MM.1S (cell line): ENCODE measurements at regions not wholly inside any gene's neighbourhood (a gene's known extent, or its start where the extent isn't known, plus 50 kb on each side); places are given as distances from the start of the nearest gene placed in this dataset.

Source experiments
- DNase-seq: peaks from one replicate; pipeline ENCODE4 v3.0.0-alpha.2; 2015
- H2AFZ ChIP-seq: fragments of 300-600 bp; sonication (generic); 2 replicates; pipeline ENCODE4 v1.6.0; 2016; ENCODE audit warnings: antibody characterized with exemption, low read length
- H3F3A ChIP-seq: fragments of 300-600 bp; sonication (generic); 2 replicates; pipeline ENCODE4 v1.6.1; 2016; ENCODE audit warnings: mild to moderate bottlenecking, antibody characterized with exemption, low read length, moderate library complexity, mixed read lengths; ENCODE audit not compliant: insufficient read depth
- H3K27ac ChIP-seq: fragments of 300-600 bp; sonication (generic); 2 replicates; pipeline ENCODE4 v1.5.1; 2016; ENCODE audit warnings: mild to moderate bottlenecking, low read length
- H3K27me3 ChIP-seq: fragments of 300-600 bp; sonication (generic); replicated peaks from 2 replicates; pipeline ENCODE4 v1.6.0; 2016; ENCODE audit warnings: low read length; ENCODE audit not compliant: insufficient read depth
- H3K36me3 ChIP-seq: fragments of 300-600 bp; sonication (generic); replicated peaks from 2 replicates; pipeline ENCODE4 v1.6.1; 2016; ENCODE audit warnings: mild to moderate bottlenecking, low read length, mixed read lengths; ENCODE audit not compliant: insufficient read depth
- H3K4me1 ChIP-seq: fragments of 300-600 bp; sonication (generic); 2 replicates; pipeline ENCODE4 v1.6.1; 2016; ENCODE audit warnings: low read length, mixed read lengths
- H3K4me2 ChIP-seq: fragments of 300-600 bp; sonication (generic); 2 replicates; pipeline ENCODE4 v1.6.0; 2016; ENCODE audit warnings: low read depth, low read length
- H3K4me3 ChIP-seq: fragments of 300-600 bp; sonication (generic); 2 replicates; pipeline ENCODE4 v1.5.1; 2016; ENCODE audit warnings: low read length, mixed read lengths
- H3K79me2 ChIP-seq: fragments of 300-600 bp; sonication (generic); 2 replicates; pipeline ENCODE4 v1.6.1; 2016; ENCODE audit warnings: mixed run types, low read length, mixed read lengths
- H3K9ac ChIP-seq: fragments of 300-600 bp; sonication (generic); 2 replicates; pipeline ENCODE4 v1.6.1; 2016; ENCODE audit warnings: low read length, mixed read lengths
- H3K9me2 ChIP-seq: fragments of 300-600 bp; sonication (generic); replicated peaks from 2 replicates; pipeline ENCODE4 v1.6.1; 2016; ENCODE audit warnings: mild to moderate bottlenecking, low read length, mixed read lengths; ENCODE audit not compliant: insufficient read depth
- H3K9me3 ChIP-seq: fragments of 300-600 bp; sonication (generic); replicated peaks from 2 replicates; pipeline ENCODE4 v1.6.1; 2016; ENCODE audit warnings: mild to moderate bottlenecking, low read length, mixed read lengths; ENCODE audit not compliant: insufficient read depth
- H4K20me1 ChIP-seq: fragments of 300-600 bp; sonication (generic); 2 replicates; pipeline ENCODE4 v1.6.1; 2016; ENCODE audit warnings: mild to moderate bottlenecking, low read length, moderate library complexity, mixed read lengths; ENCODE audit not compliant: insufficient read depth
- EZH2 ChIP-seq: fragments of 300-600 bp; sonication (generic); optimal IDR thresholded peaks from 2 replicates; pipeline ENCODE3; 2017; ENCODE audit warnings: low read depth, mild to moderate bottlenecking, antibody characterized with exemption, low read length, mixed read lengths
- EZH2phosphoT487 ChIP-seq: fragments of 300-600 bp; sonication (generic); IDR thresholded peaks from 2 replicates; pipeline ENCODE4 v1.6.1; 2018; ENCODE audit warnings: antibody characterized with exemption, low read length
- TF ChIP-seq, protein P1 (sequence below): fragments of 300-600 bp; sonication (generic); IDR thresholded peaks from 2 replicates; pipeline ENCODE4 v1.5.1; 2016; ENCODE audit warnings: antibody characterized with exemption, low read length, mixed read lengths

DNA sequence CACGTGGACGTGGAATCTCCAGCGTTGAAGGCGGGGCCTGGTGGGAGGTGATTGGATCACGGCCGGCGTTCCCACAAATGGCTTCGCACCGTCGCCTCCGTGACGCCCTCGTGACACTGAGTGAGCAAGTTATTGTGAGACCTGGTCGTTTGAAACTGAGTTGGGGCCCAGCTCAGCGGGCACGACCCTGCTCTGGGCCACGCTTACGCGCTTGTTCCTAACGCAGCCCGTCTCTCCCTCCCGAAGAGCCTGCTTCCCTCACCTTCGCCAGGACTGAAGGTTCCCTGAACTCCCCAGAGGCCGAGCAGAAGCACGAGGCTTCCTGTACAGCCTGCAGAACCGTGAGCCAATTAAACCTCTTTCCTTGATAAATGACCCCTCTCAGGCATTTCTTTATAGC lies 121.8 kb downstream of the RTP5 start:
- Histone ChIP-seq H3K36me3 (no peaks in the 10 kb centered on the region), H3K9ac (no peak overlapping the region), H2AFZ (no peak overlapping the region), H3K4me2 (no peak overlapping the region), H4K20me1 (no peaks in the 10 kb centered on the region), H3K27ac (no peak overlapping the region), H3K9me3 (no peaks in the 10 kb centered on the region), H3K4me1 (no peaks in the 10 kb centered on the region), H3K9me2 (no peaks in the 10 kb centered on the region), H3K79me2 (no peaks in the 10 kb centered on the region), H3F3A (no peaks in the 10 kb centered on the region), H3K27me3 (no peaks in the 10 kb centered on the region), H3K4me3 (no peak overlapping the region)
- DNase-seq = no peak
- TF ChIP-seq, protein P1, sequence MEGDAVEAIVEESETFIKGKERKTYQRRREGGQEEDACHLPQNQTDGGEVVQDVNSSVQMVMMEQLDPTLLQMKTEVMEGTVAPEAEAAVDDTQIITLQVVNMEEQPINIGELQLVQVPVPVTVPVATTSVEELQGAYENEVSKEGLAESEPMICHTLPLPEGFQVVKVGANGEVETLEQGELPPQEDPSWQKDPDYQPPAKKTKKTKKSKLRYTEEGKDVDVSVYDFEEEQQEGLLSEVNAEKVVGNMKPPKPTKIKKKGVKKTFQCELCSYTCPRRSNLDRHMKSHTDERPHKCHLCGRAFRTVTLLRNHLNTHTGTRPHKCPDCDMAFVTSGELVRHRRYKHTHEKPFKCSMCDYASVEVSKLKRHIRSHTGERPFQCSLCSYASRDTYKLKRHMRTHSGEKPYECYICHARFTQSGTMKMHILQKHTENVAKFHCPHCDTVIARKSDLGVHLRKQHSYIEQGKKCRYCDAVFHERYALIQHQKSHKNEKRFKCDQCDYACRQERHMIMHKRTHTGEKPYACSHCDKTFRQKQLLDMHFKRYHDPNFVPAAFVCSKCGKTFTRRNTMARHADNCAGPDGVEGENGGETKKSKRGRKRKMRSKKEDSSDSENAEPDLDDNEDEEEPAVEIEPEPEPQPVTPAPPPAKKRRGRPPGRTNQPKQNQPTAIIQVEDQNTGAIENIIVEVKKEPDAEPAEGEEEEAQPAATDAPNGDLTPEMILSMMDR = no peak
- no peak for TF ChIP-seq EZH2phosphoT487
- TF ChIP-seq EZH2 = no peak

DNA sequence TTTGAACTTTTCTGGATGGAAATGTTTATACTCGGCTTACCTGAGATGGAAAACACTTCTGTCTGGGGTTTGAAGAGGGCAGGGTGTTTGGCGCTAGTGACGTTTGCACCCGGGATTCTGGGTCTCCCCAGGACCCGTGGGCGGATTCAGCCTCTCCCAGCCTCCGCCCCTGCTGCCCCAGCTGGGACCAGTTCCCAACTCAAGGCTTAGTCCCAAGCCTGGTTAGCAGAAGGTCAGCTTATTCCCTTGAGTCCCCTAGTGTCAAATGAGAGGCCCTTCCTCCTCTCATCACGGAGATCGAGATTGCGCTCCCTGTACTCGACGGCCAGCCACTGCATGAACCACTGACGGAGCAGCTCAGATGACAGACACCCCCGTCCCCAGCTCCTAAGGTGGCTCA lies 123.2 kb downstream of the RTP5 start:
- DNase-seq = no peak
- H3K36me3 ChIP-seq = no peaks in the 10 kb centered on the region
- no peak overlapping the region for H3K4me3 ChIP-seq
- no peaks in the 10 kb centered on the region for H3K27me3 ChIP-seq
- no peak overlapping the region for H3K9ac ChIP-seq
- H3K9me3 ChIP-seq = no peaks in the 10 kb centered on the region
- H3K27ac ChIP-seq = no peak overlapping the region
- TF ChIP-seq EZH2phosphoT487 (no peak), EZH2 (no peak)
- TF ChIP-seq, protein P1 = no peak
- H2AFZ ChIP-seq = no peak overlapping the region
- H3K4me2 ChIP-seq = no peak overlapping the region
- H3F3A ChIP-seq = no peaks in the 10 kb centered on the region
- H3K4me1 ChIP-seq = no peaks in the 10 kb centered on the region
- H3K9me2 ChIP-seq = no peaks in the 10 kb centered on the region
- no peaks in the 10 kb centered on the region for H3K79me2 ChIP-seq
- H4K20me1 ChIP-seq = no peaks in the 10 kb centered on the region

GRCh38 chr2:241993386-241994005 lies 124.0 kb downstream of the RTP5 start:
- no peak for DNase-seq
- H3K79me2 ChIP-seq = no peaks in the 10 kb centered on the region
- H3K9me3 ChIP-seq = no peaks in the 10 kb centered on the region
- no peaks in the 10 kb centered on the region for H3K9me2 ChIP-seq
- no peaks in the 10 kb centered on the region for H3F3A ChIP-seq
- no peaks in the 10 kb centered on the region for H4K20me1 ChIP-seq
- no peak overlapping the region for H3K4me2 ChIP-seq
- H3K4me3 ChIP-seq = no peak overlapping the region
- H3K27me3 ChIP-seq = no peaks in the 10 kb centered on the region
- TF ChIP-seq, protein P1 = no peak
- H3K9ac ChIP-seq = no peak overlapping the region
- no peaks in the 10 kb centered on the region for H3K4me1 ChIP-seq
- H3K36me3 ChIP-seq = no peaks in the 10 kb centered on the region
- no peak overlapping the region for H2AFZ ChIP-seq
- H3K27ac ChIP-seq = no peak overlapping the region
